KG1 (cell line): ENCODE measurements at regions not wholly inside any gene's neighbourhood (a gene's known extent, or its start where the extent isn't known, plus 50 kb on each side); places are given as distances from the start of the nearest gene placed in this dataset.

Source experiments
- DNase-seq: peaks from one replicate; lab custom pipeline; 2025; lab: John Stamatoyannopoulos, UW

DNA sequence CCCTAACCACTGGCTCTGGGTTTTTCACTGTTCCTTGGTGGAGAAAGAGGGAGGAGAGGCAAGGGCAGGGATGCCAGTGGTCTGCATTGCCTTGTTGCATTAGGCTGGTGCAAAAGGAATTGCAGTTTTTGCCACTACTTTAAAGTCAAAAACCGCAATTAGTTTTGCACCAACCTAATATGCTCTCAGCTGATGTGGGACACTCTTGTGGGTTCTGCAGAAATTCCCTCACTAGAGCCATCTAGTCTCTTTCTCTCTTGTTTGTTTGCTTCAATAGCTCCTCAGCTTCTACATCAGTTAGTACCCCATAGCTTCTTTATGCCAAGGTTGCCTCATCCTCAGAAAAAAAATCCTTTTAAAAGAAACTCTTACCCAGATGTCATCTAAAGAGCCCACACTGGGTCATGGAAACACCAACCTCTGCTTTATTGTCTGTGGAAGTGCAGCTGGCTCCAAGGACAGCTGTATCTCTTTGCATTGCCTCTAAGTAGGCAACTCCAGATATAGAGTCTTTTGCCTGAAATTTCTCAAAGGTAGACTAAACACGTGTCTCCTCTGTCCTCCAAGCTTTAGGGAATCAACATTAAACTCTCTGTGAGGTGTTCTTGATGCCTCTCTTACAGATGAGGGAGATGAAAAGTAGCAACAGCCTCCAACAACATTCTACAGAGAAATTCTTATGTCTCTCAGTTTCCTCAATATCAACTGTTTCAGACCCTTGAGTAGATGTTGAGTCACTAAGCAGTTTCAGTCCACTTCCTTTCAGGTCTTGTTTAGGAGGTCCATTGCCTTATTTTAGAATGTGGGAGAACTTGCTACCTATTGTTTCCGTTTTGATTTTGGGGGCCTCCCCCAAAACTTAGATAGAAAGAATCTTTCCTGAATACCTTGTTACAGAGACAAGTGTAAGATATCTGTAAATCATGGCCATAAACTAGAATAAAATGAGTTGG is 84.9 kb upstream of the MEF2C start:
- no peak for DNase-seq

DNA sequence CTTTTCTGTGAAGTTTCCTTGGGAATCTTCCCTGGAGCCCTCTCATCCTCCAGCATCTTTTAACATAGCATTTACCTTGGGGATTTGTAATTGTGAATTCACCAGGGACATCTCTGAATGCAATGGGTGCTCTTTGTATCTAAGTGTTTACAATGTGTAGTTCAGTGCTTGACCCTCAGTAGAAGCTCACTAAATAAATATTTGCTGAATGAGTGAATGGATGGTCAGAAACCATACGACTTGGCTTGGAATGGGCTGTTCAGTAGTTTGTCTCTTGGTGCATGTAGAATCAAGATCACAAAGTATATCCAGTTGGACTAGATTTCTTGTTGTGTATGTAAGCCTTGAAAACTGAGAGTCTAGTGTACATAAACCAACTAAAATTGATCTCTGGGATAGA is 81.8 kb upstream of the MEF2C start:
- DNase-seq = no peak

- no peak for DNase-seq
These were observed 74.0 kb upstream of the MEF2C start for GRCh38 chr5:88957013-88957412.

DNA sequence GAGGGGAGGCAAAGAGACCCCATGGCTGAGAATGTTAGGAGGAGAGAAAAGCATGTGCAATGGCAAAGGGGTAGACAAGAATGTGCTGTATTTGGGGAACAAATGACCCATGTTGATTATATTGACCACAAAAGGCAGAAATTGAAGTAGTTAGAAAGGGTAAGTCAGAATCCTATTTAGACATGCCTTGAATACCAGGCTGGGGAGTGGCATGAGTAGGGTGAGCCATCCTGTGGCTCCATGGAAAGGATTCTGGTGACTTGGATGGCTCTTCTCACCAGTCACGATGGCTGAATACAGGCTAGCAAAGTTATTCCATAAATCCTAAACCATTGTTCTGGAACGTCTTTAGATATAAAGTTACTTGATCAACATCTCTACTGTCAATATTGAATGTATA is 73.4 kb upstream of the MEF2C start:
- no peak for DNase-seq

GRCh38 chr5:88955403-88955802 is 72.4 kb upstream of the MEF2C start:
- no peak for DNase-seq

GRCh38 chr5:88954511-88954910 is 71.5 kb upstream of the MEF2C start:
- no peak for DNase-seq

GRCh38 chr5:88952996-88953643 is 70.1 kb upstream of the MEF2C start:
- no peak for DNase-seq

DNA sequence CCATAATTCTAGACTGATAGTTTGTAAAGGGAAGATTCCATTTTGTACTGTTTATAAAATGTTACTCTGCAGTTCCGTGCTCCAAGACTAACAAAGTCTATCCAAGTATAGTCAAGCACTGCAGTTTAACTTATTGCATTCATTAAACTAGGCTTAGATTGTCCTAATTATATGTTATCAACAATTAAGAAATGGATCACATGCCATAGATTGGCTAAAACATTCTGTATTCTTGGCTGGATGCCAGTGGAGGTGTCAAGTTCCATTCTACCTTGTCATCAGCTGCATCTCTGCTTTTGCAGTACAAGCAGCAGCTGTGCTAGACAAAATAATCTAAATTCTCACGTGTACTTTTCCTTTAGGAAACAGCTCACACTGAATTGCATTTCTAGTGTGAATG is 69.4 kb upstream of the MEF2C start:
- no peak for DNase-seq

DNA sequence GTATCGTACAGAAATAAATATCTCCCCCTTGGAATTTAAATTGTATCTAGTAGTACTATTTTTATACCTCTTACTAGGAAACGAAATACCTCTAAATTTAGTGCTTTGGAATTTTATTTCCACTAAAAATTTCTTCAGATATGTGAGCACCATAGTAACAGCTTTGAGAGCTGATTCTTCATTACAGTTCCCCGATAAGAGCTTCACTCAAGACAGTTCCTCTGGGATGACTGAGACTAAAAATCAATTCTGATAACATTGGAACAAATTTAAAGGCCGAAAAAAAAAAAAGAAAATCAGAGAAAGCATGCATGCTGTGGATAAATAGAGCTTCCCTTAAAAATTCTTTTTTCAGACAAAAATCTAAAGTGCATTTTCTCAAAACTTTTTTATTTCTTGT is 68.5 kb upstream of the MEF2C start:
- no peak for DNase-seq

- no peak for DNase-seq
These were observed 66.0 kb upstream of the MEF2C start for GRCh38 chr5:88948746-88949600.

DNA sequence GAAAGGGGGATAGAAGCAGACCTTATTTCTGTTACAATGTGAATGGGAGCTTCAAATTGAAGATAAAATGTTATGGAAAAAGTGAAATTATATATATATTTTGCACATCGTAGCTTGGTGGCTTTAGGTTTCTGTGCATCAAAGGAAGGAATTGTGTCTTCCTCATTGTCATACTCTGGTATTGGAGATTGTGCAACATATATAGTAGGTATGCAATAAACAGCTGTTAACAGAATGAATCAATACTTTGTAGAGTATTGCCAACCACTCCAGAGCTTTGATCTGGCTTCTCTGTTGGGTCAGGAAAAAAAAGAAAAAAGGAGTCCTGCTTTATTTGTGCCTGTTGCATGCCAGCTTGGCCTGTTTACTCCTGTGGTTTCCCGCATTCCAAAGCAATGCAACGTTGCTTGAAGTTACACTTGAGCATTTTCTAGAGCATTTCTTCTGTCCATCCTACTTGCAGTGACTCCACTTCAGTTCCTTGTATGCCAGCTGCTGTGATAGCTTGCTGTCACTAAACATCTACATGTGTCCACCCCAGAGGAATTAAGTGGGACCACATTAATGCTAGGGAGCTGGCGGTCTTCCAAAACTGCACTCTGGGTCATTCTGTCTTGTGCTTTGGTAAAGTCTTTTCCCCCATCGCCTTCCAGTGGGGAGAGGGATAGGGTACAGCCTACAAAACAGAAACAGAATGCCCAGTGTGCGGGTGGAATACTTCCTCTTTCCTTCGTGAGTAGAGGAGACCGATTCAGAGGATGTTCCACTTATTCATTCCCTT is 62.0 kb upstream of the MEF2C start:
- no peak for DNase-seq

DNA sequence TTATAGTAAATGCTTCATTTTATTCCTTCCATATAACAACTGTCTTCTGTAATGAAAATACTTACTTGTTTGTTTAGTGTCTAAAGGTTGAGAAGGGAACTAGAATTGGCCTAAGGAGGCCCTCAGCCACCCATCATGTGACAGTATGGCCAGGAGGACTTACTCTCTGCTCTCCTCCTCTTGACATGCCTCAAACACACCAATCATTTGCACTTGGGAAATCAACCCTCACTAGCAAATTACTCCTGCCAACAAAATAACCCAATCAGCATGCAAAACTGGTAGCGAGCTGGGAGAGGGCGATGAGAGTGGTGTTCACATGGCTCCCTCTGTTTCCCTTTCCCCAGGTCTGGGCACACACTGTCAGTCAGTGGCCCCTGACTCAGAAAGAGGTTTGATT is 58.6 kb upstream of the MEF2C start:
- no peak for DNase-seq

- no peak for DNase-seq
These were observed 57.7 kb upstream of the MEF2C start for GRCh38 chr5:88940713-88941112.

DNA sequence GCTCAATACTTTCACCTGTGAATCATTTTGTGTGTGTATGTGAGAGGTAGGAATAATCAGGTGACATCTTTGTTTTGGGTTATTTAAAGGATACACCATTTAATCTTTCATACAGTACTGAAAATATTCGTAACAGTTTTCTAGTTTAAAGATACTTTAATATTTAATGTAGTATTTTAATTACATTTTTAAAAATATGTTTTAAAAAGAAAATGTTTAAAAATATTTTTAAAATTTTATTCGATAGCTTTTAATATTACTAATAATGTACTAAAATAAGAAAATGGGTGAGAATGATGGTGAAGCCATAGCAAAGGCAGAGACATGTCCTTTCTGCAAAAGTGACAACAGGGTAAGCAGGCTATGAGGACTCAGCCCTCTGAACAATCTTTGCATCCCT is 56.3 kb upstream of the MEF2C start:
- no peak for DNase-seq

DNA sequence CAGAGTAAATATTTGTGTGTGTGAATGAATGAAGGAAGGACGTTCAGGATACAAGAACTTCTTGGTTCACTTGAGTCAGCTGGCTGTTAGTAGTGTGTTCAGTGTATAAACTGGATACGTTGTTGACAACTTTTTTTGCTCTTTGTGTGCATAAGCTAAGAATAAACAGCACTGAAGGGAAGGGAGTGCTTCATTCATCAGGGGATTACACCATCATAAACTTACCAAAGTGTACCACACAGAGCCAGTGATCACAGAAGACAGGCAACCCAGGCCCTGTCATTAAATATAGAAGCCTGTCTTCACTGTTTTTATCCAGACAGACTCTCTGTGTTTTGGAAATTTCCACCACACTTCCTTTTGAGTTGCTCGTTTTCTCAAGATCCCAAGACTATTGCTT is 55.5 kb upstream of the MEF2C start:
- no peak for DNase-seq

DNA sequence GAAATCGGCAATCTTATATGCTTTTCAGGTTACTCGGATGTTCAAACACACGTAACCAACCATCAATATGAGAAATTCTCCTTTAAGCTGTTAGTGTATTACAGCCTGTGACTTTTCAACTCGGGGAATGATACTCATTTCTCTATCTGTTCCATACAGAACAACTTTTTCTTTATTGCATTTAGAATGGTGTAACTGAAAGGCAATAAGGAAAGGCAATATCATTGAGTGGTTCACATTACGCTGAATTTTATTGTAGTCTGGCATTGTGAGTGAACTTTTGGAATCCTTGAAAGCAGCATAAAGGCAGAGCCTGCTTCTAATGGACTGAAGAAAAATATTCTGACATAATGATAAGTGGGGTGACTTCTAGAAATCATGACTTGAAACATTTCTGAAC is 54.4 kb upstream of the MEF2C start:
- no peak for DNase-seq

- no peak for DNase-seq
These were observed 51.5 kb upstream of the MEF2C start for GRCh38 chr5:88934439-88934838.
